Peyer's patch (tissue), 4 donors: ENCODE measurements at regions not wholly inside any gene's neighbourhood (a gene's known extent, or its start where the extent isn't known, plus 50 kb on each side); places are given as distances from the start of the nearest gene placed in this dataset.

ENCODE experiments used
- DNase-seq, 3 donors: peaks; one replicate each; pipeline ENCODE4 v3.0.0-alpha.2; 2017 to 2019
- H3K27ac ChIP-seq, 4 donors: fragments of 200-600 bp; sonication (generic); one replicate each; pipeline ENCODE4 v1.5.1; 2016 to 2019
- H3K27me3 ChIP-seq, 2 donors: fragments of 200-600 bp; sonication (generic); one replicate each; pipeline ENCODE4 v1.5.1; 2019
- H3K36me3 ChIP-seq, 3 donors: fragments of 200-600 bp; sonication (generic); one replicate each; pipeline ENCODE4 v1.5.1; 2016 to 2019
- H3K4me1 ChIP-seq, 4 donors: fragments of 200-600 bp; sonication (generic); one replicate each; pipeline ENCODE4 v1.5.1; 2016 to 2019
- H3K4me3 ChIP-seq, 4 donors: fragments of 200-600 bp; sonication (generic); 1 replicate in 3 of 4; 2 replicates in 1 of 4; pipeline ENCODE4 v1.5.1; 2016 to 2019; ENCODE audit warnings: mild to moderate bottlenecking in 1 of 4
- H3K9me3 ChIP-seq, 4 donors: fragments of 200-600 bp; sonication (generic); one replicate each; pipeline ENCODE4 v1.5.1; 2016 to 2019; ENCODE audit warnings: mild to moderate bottlenecking in 1 of 4
- POLR2A ChIP-seq, 2 donors: fragments of 450-650 bp; IDR thresholded peaks; one replicate each; pipeline ENCODE4 v1.5.1; 2017; ENCODE audit warnings: antibody characterized with exemption in 2 of 2, mild to moderate bottlenecking in 2 of 2, moderate library complexity in 2 of 2
- TF ChIP-seq, protein P1 (sequence below), 6 experiments: fragments of 450-650 bp in 4 of 6; fragments of 200-600 bp in 2 of 6; sonication (generic) in 1 of 6; IDR thresholded peaks; one replicate each; pipeline ENCODE4 v1.5.1; 2017 to 2019; ENCODE audit warnings: antibody characterized with exemption in 6 of 6, mild to moderate bottlenecking in 3 of 6, moderate library complexity in 1 of 6

- no peak overlapping the region for H3K27ac ChIP-seq
- H3K4me1 ChIP-seq: no peaks in the 10 kb centered on the region
- no peak overlapping the region for H3K4me3 ChIP-seq
- H3K36me3 ChIP-seq: no peaks in the 10 kb centered on the region
- TF ChIP-seq POLR2A (IDR thresholded peaks at IDR 0.05): no peak
- TF ChIP-seq, protein P1, sequence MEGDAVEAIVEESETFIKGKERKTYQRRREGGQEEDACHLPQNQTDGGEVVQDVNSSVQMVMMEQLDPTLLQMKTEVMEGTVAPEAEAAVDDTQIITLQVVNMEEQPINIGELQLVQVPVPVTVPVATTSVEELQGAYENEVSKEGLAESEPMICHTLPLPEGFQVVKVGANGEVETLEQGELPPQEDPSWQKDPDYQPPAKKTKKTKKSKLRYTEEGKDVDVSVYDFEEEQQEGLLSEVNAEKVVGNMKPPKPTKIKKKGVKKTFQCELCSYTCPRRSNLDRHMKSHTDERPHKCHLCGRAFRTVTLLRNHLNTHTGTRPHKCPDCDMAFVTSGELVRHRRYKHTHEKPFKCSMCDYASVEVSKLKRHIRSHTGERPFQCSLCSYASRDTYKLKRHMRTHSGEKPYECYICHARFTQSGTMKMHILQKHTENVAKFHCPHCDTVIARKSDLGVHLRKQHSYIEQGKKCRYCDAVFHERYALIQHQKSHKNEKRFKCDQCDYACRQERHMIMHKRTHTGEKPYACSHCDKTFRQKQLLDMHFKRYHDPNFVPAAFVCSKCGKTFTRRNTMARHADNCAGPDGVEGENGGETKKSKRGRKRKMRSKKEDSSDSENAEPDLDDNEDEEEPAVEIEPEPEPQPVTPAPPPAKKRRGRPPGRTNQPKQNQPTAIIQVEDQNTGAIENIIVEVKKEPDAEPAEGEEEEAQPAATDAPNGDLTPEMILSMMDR (IDR thresholded peaks at IDR 0.05): no peak
- no peaks in the 10 kb centered on the region for H3K9me3 ChIP-seq
- H3K27me3 ChIP-seq: no peaks in the 10 kb centered on the region
- DNase-seq: no peak
Observed at GRCh38 chr14:94717808-94718207, 52.1 kb downstream of the GSC start.

DNA sequence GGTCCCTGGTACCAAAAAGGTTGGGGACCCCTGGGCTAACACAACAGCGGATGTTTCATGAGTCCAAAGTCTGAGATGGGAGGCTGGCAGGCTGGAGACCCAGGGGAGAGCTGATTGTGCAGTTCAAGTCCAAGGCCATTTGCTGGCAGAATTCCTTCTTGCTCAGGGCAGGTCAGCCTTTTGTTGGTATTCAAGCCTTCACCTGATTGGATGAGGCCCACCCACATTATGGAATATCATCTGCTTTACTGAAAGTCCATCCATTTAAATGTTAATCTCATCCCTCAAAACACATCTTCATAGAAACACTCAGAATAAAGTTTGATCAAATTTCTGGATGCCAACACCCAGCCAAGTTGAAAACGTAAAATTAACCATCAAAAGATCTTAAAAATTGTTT, 52.9 kb downstream of the GSC start:
- no peaks in the 10 kb centered on the region for H3K27me3 ChIP-seq
- no peaks in the 10 kb centered on the region for H3K36me3 ChIP-seq
- DNase-seq: no peak
- no peak for TF ChIP-seq POLR2A (IDR thresholded peaks at IDR 0.05)
- TF ChIP-seq, protein P1 (IDR thresholded peaks at IDR 0.05): no peak
- H3K9me3 ChIP-seq: no peaks in the 10 kb centered on the region
- no peak overlapping the region for H3K27ac ChIP-seq
- H3K4me1 ChIP-seq: no peaks in the 10 kb centered on the region
- H3K4me3 ChIP-seq: no peak overlapping the region

DNA sequence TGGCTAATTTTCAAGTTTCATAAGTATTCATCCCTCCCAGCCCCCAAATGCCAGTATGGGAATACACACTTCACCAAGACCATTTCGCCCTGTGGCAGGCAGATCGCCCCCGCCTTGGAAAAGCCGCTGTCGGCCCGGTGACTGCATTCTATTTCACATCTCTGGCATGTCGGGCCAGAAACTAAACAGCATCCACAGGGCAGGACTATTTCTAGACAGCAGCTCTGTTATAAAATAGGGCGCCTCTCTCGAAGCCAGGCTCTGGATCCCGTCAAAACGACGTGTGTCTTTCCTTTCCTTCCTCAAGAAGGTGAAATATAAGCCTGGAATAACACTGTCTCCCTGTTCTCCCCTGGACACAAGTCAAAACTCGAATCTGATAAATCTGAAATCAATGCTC, 56.8 kb downstream of the GSC start:
- Histone ChIP-seq H3K27ac (no peak overlapping the region), H3K9me3 (no peaks in the 10 kb centered on the region), H3K4me3 (no peak overlapping the region), H3K4me1 (no peaks in the 10 kb centered on the region), H3K27me3 (no peaks in the 10 kb centered on the region), H3K36me3 (no peaks in the 10 kb centered on the region)
- TF ChIP-seq POLR2A (IDR thresholded peaks at IDR 0.05): no peak
- TF ChIP-seq, protein P1 (IDR thresholded peaks at IDR 0.05): no peak
- DNase-seq: no peak

DNA sequence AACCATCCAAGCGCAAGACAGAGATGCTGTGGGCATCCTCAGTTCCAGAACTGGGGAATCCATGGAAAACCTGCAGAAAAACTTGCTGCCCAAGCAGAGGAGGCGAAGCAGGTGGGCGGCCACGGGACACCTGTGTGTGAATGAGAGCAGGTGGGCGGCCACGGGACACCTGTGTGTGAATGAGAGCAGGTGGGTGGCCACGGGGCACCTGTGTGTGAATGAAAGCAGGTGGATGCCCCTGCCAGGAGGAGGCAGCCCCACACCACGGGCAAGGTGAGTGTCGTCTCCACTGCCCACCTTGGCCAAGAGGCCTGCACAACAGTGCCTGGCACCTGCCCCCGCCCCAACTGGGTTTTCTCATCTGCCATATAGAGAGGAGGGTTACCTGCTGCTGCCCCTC, 59.2 kb downstream of the GSC start:
- Histone ChIP-seq H3K27me3 (no peaks in the 10 kb centered on the region), H3K27ac (no peak overlapping the region), H3K4me3 (no peak overlapping the region), H3K36me3 (no peaks in the 10 kb centered on the region), H3K9me3 (no peaks in the 10 kb centered on the region), H3K4me1 (no peaks in the 10 kb centered on the region)
- DNase-seq: no peak
- TF ChIP-seq, protein P1 (IDR thresholded peaks at IDR 0.05): no peak
- no peak for TF ChIP-seq POLR2A (IDR thresholded peaks at IDR 0.05)

- no peak for DNase-seq
- no peak overlapping the region for H3K4me3 ChIP-seq
- no peaks in the 10 kb centered on the region for H3K36me3 ChIP-seq
- no peaks in the 10 kb centered on the region for H3K27me3 ChIP-seq
- TF ChIP-seq POLR2A (IDR thresholded peaks at IDR 0.05): no peak
- TF ChIP-seq, protein P1 (IDR thresholded peaks at IDR 0.05): no peak
- H3K27ac ChIP-seq: no peak overlapping the region
- H3K9me3 ChIP-seq: no peaks in the 10 kb centered on the region
- no peaks in the 10 kb centered on the region for H3K4me1 ChIP-seq
Observed at GRCh38 chr14:94707494-94707893, 62.4 kb downstream of the GSC start.

DNA sequence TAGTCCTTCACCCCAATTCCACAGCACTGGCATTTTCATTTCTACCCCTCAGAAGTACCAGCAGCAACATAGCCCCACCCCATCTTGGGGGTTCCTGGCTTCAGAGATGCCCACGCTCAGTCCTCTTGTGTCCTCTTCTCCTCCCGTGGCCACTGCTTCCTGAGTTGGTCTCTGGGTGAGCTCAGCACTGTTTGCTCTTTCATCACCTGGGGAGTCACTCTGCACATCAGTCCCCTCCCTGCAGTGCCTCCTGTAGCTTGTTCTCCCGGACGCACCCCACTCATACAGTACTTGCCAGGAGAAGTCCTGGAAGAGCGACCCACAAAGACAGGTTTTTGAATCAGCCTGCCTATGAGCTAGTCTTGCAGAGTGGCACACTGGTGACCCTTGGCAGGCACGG, 63.8 kb downstream of the GSC start:
- no peak for DNase-seq
- H3K27ac ChIP-seq: no peak overlapping the region
- no peaks in the 10 kb centered on the region for H3K4me1 ChIP-seq
- no peaks in the 10 kb centered on the region for H3K27me3 ChIP-seq
- H3K4me3 ChIP-seq: no peak overlapping the region
- H3K9me3 ChIP-seq: no peaks in the 10 kb centered on the region
- no peaks in the 10 kb centered on the region for H3K36me3 ChIP-seq
- TF ChIP-seq POLR2A (IDR thresholded peaks at IDR 0.05): no peak
